Lower lobe of right lung (tissue), 2 donors: ENCODE measurements at regions not wholly inside any gene's neighbourhood (a gene's known extent, or its start where the extent isn't known, plus 50 kb on each side); places are given as distances from the start of the nearest gene placed in this dataset.

Experiments
- ATAC-seq, 2 donors: fragments of 200-7000 bp; cut with Tn5 transposase; one replicate each; pipeline ENCODE4 v1.9.1; 2020 to 2022; ENCODE audit warnings: mild to moderate bottlenecking in 2 of 2, moderate library complexity in 2 of 2
- DNase-seq: peaks from one replicate; pipeline ENCODE4 v3.0.0-alpha.2; 2020
- H3K27ac ChIP-seq: fragments of 200-600 bp; one replicate; pipeline ENCODE4 v1.8.0; 2022
- H3K27me3 ChIP-seq: fragments of 200-600 bp; one replicate; pipeline ENCODE4 v1.8.0; 2022; ENCODE audit warnings: low read depth
- H3K36me3 ChIP-seq: fragments of 200-600 bp; one replicate; pipeline ENCODE4 v1.8.0; 2022; ENCODE audit warnings: mild to moderate bottlenecking
- H3K4me1 ChIP-seq: fragments of 200-600 bp; one replicate; pipeline ENCODE4 v1.8.0; 2022
- H3K4me3 ChIP-seq: fragments of 200-600 bp; one replicate; pipeline ENCODE4 v1.8.0; 2022; ENCODE audit warnings: mild to moderate bottlenecking
- H3K9me3 ChIP-seq: fragments of 200-600 bp; one replicate; pipeline ENCODE4 v1.8.0; 2022
- CTCF ChIP-seq: fragments of 200-600 bp; IDR thresholded peaks from one replicate; pipeline ENCODE4 v1.8.0; 2022; ENCODE audit warnings: antibody characterized with exemption, mild to moderate bottlenecking
- intact Hi-C: fragments of 100-400 bp; cut with DNase I; formaldehyde crosslinking; loops from one replicate; pipeline ENCODE4 v1.11.0; 2022
- donor health status: DM: no; HTN: yes; CAD: no; lungs with severe emphysema.

- intact Hi-C loops, result no loop called here
- no peaks in the 10 kb centered on the region for H3K9me3 ChIP-seq
- no peaks in the 10 kb centered on the region for H3K36me3 ChIP-seq
- H3K27me3 ChIP-seq, result no peaks in the 10 kb centered on the region
- ATAC-seq, result no peak
- H3K4me1 ChIP-seq, result no peaks in the 10 kb centered on the region
- TF ChIP-seq CTCF, result no peak
- no peak for DNase-seq
- H3K4me3 ChIP-seq, result no peak overlapping the region
- no peak overlapping the region for H3K27ac ChIP-seq
Measured at GRCh38 chr13:72023895-72024294, 156.9 kb upstream of the DACH1 start.

- ATAC-seq, result no peak
- TF ChIP-seq CTCF, result no peak
- no peaks in the 10 kb centered on the region for H3K27me3 ChIP-seq
- DNase-seq, result no peak
- H3K36me3 ChIP-seq, result no peaks in the 10 kb centered on the region
- intact Hi-C loops, result no loop called here
- no peaks in the 10 kb centered on the region for H3K9me3 ChIP-seq
- H3K4me3 ChIP-seq, result no peak overlapping the region
- H3K27ac ChIP-seq, result no peak overlapping the region
- H3K4me1 ChIP-seq, result no peaks in the 10 kb centered on the region
Measured at GRCh38 chr13:72005455-72005854, 138.5 kb upstream of the DACH1 start.

- ATAC-seq, result no peak
Measured at GRCh38 chr13:72004784-72005374, 137.9 kb upstream of the DACH1 start.

GRCh38 chr13:72004246-72004645 is 137.2 kb upstream of the DACH1 start:
- H3K9me3 ChIP-seq, result no peaks in the 10 kb centered on the region
- H3K27ac ChIP-seq, result no peak overlapping the region
- no peak for DNase-seq
- intact Hi-C loops, result no loop called here
- H3K4me1 ChIP-seq, result no peaks in the 10 kb centered on the region
- no peak for ATAC-seq
- TF ChIP-seq CTCF, result no peak
- no peak overlapping the region for H3K4me3 ChIP-seq
- no peaks in the 10 kb centered on the region for H3K36me3 ChIP-seq
- no peaks in the 10 kb centered on the region for H3K27me3 ChIP-seq

More at GRCh38 chr13:72004784-72005374, 137.9 kb upstream of the DACH1 start:
- Histone ChIP-seq H3K27ac (no peak overlapping the region), H3K36me3 (no peaks in the 10 kb centered on the region), H3K27me3 (no peaks in the 10 kb centered on the region), H3K4me3 (no peak overlapping the region), H3K4me1 (no peaks in the 10 kb centered on the region), H3K9me3 (no peaks in the 10 kb centered on the region)
- intact Hi-C loops, result no loop called here
- TF ChIP-seq CTCF, result no peak
- no peak for DNase-seq

- Histone ChIP-seq H3K9me3 (no peaks in the 10 kb centered on the region), H3K36me3 (no peaks in the 10 kb centered on the region), H3K4me1 (no peaks in the 10 kb centered on the region), H3K4me3 (no peak overlapping the region), H3K27ac (no peak overlapping the region), H3K27me3 (no peaks in the 10 kb centered on the region)
- DNase-seq, result no peak
- intact Hi-C loops, result no loop called here
- ATAC-seq, result no peak
- no peak for TF ChIP-seq CTCF
Measured at GRCh38 chr13:71998223-71998622, 131.2 kb upstream of the DACH1 start.

- Histone ChIP-seq H3K27ac (no peak overlapping the region), H3K4me3 (no peak overlapping the region), H3K27me3 (no peaks in the 10 kb centered on the region), H3K36me3 (no peaks in the 10 kb centered on the region), H3K9me3 (no peaks in the 10 kb centered on the region), H3K4me1 (no peaks in the 10 kb centered on the region)
- no peak for TF ChIP-seq CTCF
- intact Hi-C loops, result no loop called here
- ATAC-seq (no peak), DNase-seq (no peak)
Measured at GRCh38 chr13:71979616-71980015, 112.6 kb upstream of the DACH1 start.
